ENCODE measurements at regions not wholly inside any gene's neighbourhood (a gene's known extent, or its start where the extent isn't known, plus 50 kb on each side); places are given as distances from the start of the nearest gene placed in this dataset.
"Not testable (repeated sequence)": the region's sequence is repeated elsewhere in the genome, so short reads cannot be mapped to it uniquely, and the experiment has no call there.

- Mint-ChIP-seq H3K4me1 (ENCODE audit: low read depth) (no peaks in the 10 kb centered on the region), H3K27ac (no peak overlapping the region), H3K36me3 (ENCODE audit: low read depth) (no peaks in the 10 kb centered on the region), H3K9me3 (peaks cover 25% of the 10 kb centered on the region), H3K27me3 (peaks cover 2% of the 10 kb centered on the region), H3K4me3 (no peak overlapping the region)
- intact Hi-C loops (cut with micrococcal nuclease) = no loop called here
These were observed 59.2 kb upstream of the ADAMTS2 start for GRCh38 chr5:179404321-179405053.

GRCh38 chr5:179403426-179404147 is 58.3 kb upstream of the ADAMTS2 start:
- Mint-ChIP-seq H3K27ac (no peak overlapping the region), H3K27me3 (peaks cover 2% of the 10 kb centered on the region), H3K4me1 (ENCODE audit: low read depth) (no peaks in the 10 kb centered on the region), H3K4me3 (no peak overlapping the region), H3K36me3 (ENCODE audit: low read depth) (no peaks in the 10 kb centered on the region), H3K9me3 (peaks cover 34% of the 10 kb centered on the region)
- intact Hi-C loops (cut with micrococcal nuclease) = no loop called here

GRCh38 chr5:179400435-179400834 is 55.2 kb upstream of the ADAMTS2 start:
- H3K27ac Mint-ChIP-seq; H3K4me1 Mint-ChIP-seq (ENCODE audit: low read depth); H3K36me3 Mint-ChIP-seq (ENCODE audit: low read depth); H3K27me3 Mint-ChIP-seq; H3K4me3 Mint-ChIP-seq; intact Hi-C loops (cut with micrococcal nuclease): not testable (repeated sequence)
- H3K9me3 Mint-ChIP-seq = peaks cover 38% of the 10 kb centered on the region

GRCh38 chr5:179400020-179400419 is 54.8 kb upstream of the ADAMTS2 start:
- peaks cover 5% of the 10 kb centered on the region for H3K4me1 Mint-ChIP-seq (ENCODE audit: low read depth)
- no peak overlapping the region for H3K4me3 Mint-ChIP-seq
- no peak overlapping the region for H3K27ac Mint-ChIP-seq
- peaks cover 38% of the 10 kb centered on the region for H3K9me3 Mint-ChIP-seq
- intact Hi-C loops (cut with micrococcal nuclease) = no loop called here
- H3K27me3 Mint-ChIP-seq = peaks cover 2% of the 10 kb centered on the region
- H3K36me3 Mint-ChIP-seq (ENCODE audit: low read depth) = no peaks in the 10 kb centered on the region

GRCh38 chr5:179399327-179399726 is 54.1 kb upstream of the ADAMTS2 start:
- H3K9me3 Mint-ChIP-seq = peaks cover 39% of the 10 kb centered on the region
- intact Hi-C loops (cut with micrococcal nuclease); H3K4me3 Mint-ChIP-seq; H3K27me3 Mint-ChIP-seq; H3K4me1 Mint-ChIP-seq (ENCODE audit: low read depth); H3K27ac Mint-ChIP-seq; H3K36me3 Mint-ChIP-seq (ENCODE audit: low read depth): not testable (repeated sequence)

GRCh38 chr5:179397516-179397915 is 52.3 kb upstream of the ADAMTS2 start:
- H3K9me3 Mint-ChIP-seq = peaks cover 57% of the 10 kb centered on the region
- H3K27me3 Mint-ChIP-seq = no peaks in the 10 kb centered on the region
- intact Hi-C loops (cut with micrococcal nuclease) = no loop called here

More at GRCh38 chr5:179397516-179397915, 52.3 kb upstream of the ADAMTS2 start:
- no peak overlapping the region for H3K4me3 Mint-ChIP-seq
- peaks cover 5% of the 10 kb centered on the region for H3K4me1 Mint-ChIP-seq (ENCODE audit: low read depth)
- H3K27ac Mint-ChIP-seq = no peak overlapping the region
- H3K36me3 Mint-ChIP-seq (ENCODE audit: low read depth) = no peaks in the 10 kb centered on the region

All from dendritic cell treated with granulocyte-macrophage colony-stimulating factor and Interleukin-4, amounts not matched to agents 40 ng/mL and 50 ng/mL, for 4 days (primary cell).